Epithelial cell of esophagus (primary cell): ENCODE measurements at regions not wholly inside any gene's neighbourhood (a gene's known extent, or its start where the extent isn't known, plus 50 kb on each side); places are given as distances from the start of the nearest gene placed in this dataset.

ENCODE experiments used
- DNase-seq: peaks from one replicate; pipeline ENCODE4 v3.0.0; 2010; ENCODE audit warnings: low read depth
- H3K4me3 ChIP-seq: 2 replicates; pipeline ENCODE4 v1.5.1; 2011; ENCODE audit warnings: mild to moderate bottlenecking, low read length, control low read depth
- TF ChIP-seq, protein P1 (sequence below): IDR thresholded peaks from 2 replicates; pipeline ENCODE4 v1.5.1; 2011; ENCODE audit warnings: low read depth, mild to moderate bottlenecking, low read length, control low read depth, inconsistent platforms; ENCODE audit not compliant: insufficient read depth; ENCODE audit errors: missing control alignments

DNA sequence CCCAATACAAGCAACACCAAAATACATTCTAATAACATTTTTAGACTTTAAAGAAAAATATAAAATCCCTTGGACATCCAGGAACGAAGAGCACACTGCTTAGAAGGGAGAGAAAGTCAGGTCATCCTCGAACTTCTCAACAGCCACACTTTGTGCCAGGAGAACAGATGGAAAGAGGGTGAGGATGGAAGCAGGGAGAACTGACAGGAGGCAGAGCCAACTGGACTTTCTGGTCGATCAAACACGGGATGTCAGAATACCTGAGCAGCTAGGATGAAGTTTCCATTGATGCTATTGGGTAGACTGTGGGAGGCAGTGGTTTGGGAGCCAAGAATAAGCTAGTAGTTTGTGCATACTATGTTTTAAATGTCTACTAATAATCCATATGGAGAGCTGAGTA, 111.4 kb downstream of the TOMM20 start:
- TF ChIP-seq, protein P1, sequence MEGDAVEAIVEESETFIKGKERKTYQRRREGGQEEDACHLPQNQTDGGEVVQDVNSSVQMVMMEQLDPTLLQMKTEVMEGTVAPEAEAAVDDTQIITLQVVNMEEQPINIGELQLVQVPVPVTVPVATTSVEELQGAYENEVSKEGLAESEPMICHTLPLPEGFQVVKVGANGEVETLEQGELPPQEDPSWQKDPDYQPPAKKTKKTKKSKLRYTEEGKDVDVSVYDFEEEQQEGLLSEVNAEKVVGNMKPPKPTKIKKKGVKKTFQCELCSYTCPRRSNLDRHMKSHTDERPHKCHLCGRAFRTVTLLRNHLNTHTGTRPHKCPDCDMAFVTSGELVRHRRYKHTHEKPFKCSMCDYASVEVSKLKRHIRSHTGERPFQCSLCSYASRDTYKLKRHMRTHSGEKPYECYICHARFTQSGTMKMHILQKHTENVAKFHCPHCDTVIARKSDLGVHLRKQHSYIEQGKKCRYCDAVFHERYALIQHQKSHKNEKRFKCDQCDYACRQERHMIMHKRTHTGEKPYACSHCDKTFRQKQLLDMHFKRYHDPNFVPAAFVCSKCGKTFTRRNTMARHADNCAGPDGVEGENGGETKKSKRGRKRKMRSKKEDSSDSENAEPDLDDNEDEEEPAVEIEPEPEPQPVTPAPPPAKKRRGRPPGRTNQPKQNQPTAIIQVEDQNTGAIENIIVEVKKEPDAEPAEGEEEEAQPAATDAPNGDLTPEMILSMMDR, result no peak
- H3K4me3 ChIP-seq, result no peak overlapping the region
- DNase-seq, result no peak

DNA sequence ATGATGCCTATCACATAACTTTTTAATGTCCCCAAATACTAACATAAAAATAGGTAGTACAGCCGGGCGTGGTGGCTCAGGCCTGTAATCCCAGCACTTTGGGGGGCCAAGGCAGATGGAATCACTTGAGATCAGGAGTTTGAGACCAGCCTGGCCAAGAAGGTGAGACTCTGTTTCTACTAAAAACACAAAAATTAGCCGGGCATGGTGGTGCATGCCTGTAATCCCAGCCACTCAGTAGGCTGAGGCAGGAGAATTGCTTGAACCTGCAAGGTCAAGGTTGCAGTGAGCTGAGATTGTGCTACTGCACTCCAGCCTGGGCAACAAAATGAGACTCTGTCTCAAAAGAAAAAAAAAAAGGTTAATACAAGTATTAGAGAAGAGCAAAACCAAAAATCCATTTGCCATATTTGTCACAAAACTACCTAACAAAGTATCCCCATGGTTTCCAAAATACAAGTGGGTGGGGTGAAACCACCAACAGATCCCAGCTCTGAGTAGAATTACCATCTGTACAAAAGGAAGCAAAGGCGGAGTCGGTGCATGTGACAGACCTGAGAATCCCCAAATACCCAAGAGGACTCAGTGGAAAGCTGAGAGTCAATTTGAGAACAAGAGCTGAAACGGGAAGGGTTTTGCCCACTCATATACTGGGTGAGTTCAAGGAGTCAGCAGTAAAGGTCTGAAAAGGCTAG, 113.2 kb downstream of the TOMM20 start:
- no peak for DNase-seq

DNA sequence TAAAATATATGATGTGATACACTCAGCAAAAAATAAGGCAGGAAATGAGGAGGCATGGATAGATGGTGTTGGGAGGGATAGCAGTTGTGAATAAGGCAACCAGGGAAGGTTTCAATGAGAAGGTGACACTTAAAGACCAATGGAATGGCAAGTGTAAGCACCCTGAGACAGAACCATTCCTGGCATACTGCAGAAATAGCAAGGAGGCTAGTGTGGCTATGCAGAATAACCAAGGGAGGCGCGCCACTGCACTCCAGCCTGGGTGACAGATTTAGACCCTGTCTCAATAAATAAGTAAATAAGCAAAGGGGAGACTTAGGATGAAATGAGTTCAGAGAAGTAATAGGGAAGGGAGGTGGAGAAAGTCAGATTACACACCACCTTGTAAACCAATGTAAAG, 113.9 kb downstream of the TOMM20 start:
- H3K4me3 ChIP-seq, result no peak overlapping the region
- no peak for DNase-seq
- TF ChIP-seq, protein P1, result no peak

More for the DNA sequence above, 113.2 kb downstream of the TOMM20 start:
- TF ChIP-seq, protein P1, result no peak
- H3K4me3 ChIP-seq, result no peak overlapping the region

DNA sequence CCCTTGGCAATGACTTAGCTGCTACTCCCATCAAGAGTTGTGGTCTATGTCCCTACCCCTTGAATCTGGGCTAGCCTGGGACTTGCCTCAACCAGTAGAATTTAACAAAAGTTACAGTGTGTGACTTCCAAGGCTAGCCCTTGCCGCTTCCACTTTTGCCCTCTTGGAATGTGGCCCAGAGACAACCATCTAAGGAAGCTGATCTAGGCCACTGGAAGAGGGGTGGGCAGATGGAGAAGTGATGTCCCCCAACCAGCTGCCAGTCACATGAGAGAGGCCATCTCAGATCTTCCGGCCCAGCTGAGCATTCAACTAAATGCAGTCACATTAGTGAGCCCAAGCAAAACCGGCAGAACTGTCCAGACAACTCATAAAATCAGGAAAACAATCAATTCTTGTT, 115.1 kb downstream of the TOMM20 start:
- H3K4me3 ChIP-seq, result no peak overlapping the region
- DNase-seq, result no peak
- TF ChIP-seq, protein P1, result no peak

DNA sequence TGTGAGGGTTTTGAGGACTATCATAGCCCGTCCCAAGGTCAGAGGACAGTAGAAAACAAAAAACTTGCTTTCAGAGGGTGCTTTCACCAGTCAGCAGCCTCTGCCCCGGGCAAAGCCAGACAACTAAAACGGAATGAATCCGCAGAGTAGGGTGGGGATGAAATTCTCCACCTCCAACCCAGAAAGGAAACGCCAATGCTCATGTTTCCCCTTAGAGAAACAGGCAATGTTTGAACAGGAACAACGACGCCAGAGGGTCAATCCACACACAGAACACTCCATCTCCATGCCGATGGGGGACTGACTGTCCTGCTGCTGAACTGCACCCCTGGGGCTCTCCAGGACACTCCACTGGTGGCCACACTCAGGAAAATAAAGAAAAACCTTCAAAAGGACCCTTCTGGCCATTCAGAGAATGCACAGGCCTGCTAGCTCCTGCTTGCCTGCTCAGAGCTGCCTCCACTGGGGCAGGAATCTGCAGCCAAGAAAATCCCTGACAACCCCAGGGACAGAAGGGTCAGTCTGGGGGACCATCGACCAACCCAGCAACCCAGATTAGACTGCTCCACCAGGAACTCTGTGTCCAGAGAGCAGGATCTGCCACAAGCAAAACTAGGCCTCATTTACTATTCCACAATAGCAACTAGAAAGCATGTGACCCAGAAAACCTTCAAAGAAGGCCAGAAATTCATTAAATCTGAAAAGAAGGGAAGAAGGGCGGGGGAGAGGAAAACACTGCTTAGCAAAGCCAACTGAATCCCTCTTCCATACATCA, 116.0 kb downstream of the TOMM20 start:
- peak; percentile 74 for DNase-seq
- TF ChIP-seq, protein P1, result peak; percentile 6
- H3K4me3 ChIP-seq, result no peak overlapping the region

DNA sequence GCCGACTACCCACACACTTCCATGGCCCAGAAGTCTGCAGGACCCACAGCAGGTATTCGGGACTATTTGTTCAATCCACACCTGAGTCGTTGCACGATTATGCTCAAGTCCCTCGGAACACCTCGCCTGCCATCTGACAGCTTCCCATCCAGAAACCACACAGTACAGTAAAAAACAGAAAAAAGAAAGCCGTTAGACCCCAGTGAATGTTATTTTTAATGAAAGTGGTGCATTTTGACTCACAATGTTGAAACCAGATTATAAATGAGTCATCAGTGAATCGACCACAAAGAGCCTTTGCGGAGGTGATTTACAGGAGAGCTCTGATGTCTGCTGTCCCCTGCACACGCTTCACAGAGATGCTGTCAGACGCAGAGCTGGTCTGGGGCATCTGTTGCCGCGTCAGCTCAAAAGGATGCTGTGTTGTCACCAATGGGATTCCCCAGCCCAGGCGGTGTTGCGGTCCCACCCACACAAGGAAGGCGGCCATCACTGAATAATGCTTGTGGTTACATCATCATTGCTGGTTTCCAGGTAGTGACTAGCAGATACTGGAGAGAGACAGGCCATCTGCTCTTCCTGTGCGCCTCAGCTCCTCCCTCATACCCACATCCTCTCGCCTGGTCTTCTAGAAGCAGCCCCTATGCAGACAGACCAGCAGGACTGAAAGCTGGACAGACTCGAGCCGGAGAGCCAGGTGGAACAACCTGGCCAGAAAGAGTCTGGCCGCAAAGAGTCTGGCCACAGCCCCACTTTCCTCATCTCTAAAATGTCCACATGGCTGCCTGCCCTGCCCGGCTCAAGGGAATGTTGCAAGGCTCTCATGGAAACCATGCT, 116.8 kb downstream of the TOMM20 start:
- DNase-seq, result peak; percentile 100
- no peak overlapping the region for H3K4me3 ChIP-seq
- TF ChIP-seq, protein P1, result no peak
